ENCODE measurements at regions not wholly inside any gene's neighbourhood (a gene's known extent, or its start where the extent isn't known, plus 50 kb on each side); places are given as distances from the start of the nearest gene placed in this dataset.
"Not testable (repeated sequence)": the region's sequence is repeated elsewhere in the genome, so short reads cannot be mapped to it uniquely, and the experiment has no call there.

DNA sequence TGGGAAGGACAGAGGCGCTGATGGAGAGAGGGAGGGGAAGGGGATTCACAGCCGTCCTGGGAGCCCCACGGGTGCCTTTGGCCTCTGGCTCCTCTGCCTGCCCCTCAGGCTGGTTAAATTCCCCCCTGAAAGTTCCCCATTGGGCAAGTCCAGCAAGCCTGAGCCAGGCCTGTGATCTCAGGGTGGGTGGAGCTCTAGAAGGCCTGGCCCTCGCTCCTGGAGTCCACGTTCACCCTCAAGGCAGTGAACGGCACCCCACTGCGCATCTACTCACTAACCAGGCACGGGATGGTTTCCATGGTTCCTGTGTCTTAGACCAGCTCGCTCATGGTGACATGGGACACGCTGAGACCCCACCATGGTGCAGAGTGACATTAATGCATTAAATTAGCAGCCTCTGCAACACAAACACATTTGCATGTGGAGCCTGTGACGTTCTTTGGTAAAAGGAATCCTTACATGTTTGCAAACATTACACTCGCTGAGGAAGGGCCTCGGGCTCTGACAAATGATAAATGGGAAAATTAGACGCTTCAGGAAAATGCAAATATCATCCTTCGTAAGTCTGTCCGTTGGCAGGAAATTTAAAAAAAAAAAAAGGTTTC lies 452.7 kb downstream of the PREX1 start:
- no peak for DNase-seq

- DNase-seq = not testable (repeated sequence)
These were observed 453.5 kb downstream of the PREX1 start for GRCh38 chr20:48374031-48374907.

GRCh38 chr20:48373555-48373934 lies 454.3 kb downstream of the PREX1 start:
- no peak for DNase-seq

- DNase-seq = not testable (repeated sequence)
These were observed 454.8 kb downstream of the PREX1 start for GRCh38 chr20:48372851-48373554.

- DNase-seq = no peak
These were observed 456.6 kb downstream of the PREX1 start for GRCh38 chr20:48371211-48371610.

DNA sequence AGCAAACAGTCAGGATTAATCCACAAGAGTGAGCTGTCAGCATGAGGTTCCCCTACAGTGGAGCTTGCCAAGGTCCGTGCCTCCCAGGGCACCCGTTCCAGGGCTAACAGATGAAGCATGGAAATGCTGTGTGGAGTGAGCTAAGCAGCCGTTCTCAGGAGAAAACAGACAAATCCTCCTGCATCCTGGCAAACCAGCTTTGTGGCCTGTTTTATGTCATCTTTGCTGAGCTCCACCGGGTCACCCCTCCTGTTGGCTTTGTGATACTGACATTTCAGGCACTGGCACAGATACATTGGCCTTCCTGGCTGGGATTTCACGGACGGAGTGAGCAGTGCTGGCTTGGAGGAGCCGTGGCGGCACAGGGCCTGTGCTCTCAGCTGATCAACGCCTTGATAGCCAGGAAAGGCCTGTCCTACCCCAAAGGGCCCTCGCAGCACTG lies 459.2 kb downstream of the PREX1 start:
- not testable (repeated sequence) for DNase-seq

DNA sequence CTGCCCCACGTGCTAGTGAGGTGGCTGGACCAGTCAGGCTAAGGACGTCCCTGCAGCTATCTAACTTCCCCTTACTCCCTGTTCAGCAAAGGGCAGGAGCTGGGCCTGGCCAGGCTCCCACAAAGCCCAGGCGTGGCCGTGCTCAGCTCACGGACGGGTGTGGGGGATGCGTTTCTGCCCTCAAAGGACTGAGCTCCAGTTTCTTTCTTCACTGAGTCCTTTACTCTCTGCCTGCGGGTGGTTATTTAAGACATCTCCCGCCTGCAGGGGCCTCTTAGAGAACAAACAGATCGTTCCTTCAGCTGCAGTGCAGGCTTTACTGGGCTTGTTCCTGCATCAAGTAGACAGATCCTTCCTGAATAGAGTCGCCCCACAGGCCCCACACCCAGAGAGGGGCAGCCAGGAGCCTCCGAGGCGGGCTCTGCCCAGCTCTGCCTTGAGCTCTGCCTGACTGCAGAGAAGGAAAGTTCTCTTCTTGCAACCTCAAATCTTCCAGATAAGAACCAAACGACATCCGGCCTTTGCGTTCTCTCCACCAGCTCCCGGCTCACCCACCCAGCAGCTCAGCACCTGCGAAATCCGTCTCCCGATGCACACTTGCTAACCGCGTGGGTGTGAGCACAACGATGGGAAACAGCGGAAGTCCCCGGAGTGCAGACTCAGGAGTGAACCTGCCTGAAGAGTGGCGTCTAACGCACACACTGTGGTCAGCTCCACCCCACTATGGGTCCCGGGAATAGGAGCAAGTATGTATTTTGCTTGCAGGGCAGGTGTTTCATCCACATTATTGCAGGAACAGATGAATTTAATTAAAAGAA lies 460.0 kb downstream of the PREX1 start:
- not testable (repeated sequence) for DNase-seq

DNA sequence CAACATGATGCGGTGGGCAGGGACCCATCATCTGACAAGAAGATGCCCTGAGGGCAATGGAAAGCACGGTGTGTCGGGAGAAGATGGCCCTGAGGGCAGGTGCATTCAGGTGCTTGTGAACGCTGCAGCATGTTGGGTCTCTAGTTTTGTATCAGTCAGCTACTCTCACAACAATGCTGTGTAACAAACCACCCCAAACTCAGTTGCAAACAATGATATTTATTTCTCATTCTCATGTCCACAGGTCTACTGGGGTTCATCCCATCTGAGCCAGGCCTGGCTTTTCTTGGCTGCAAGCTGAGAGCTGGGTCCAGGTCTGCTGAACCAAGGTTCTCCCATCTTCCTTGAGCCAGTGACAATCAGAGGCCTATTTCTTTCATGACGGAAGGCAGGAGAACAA lies 461.6 kb downstream of the PREX1 start:
- no peak for DNase-seq

- no peak for DNase-seq
These were observed 462.9 kb downstream of the PREX1 start for GRCh38 chr20:48364688-48365421.

DNA sequence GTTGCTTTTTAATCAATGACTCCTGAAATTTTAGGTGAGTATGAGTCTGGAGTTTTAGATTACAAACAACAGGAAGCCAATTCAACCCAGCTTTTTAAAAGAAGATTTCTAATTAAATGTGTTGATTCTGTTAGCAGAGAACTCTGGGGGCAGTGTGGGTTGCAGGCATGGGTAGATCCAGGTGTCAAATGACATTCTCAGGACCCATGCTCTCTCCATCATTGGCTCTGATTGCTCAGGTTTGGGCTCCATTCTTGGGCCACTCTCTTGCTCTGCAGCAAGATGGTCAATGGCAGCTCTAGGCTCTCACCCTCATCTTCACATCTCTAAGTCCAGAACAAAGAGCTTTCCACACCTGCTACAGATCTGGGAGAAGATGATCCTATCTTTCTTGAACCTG lies 463.7 kb downstream of the PREX1 start:
- no peak for DNase-seq

GRCh38 chr20:48360342-48360975 lies 467.3 kb downstream of the PREX1 start:
- DNase-seq = no peak

DNA sequence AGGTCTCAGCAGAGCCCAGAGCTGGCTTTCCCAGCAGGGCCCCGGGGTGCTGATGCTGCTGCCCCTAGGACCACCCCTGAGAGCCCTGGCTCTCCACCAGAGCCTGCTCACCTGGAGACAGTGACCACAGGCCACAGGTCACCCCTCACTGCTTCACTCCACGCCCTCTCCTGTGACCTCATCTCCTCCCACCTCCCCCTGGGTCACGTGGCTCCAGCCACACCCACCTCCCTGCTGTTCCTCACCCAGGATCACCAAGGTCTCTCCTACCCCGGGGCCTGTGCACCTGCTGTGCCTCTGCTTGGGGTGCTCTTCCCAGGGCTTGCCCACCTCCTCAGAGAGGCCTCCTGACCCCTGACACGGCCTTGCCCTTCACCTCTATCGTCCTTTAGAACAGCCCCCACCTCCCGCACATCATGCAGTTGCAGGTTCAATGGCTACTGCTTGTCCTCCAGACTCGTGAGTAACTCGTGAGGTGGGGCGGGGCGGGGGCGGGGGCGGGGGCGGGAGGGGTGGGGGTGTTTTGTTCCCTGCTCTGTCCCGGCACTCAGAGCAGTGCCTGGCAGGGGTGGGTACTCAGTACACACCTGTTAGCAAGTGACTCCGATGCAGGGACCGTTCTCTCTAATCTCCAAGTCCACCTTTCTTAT lies 468.0 kb downstream of the PREX1 start:
- no peak for DNase-seq

DNA sequence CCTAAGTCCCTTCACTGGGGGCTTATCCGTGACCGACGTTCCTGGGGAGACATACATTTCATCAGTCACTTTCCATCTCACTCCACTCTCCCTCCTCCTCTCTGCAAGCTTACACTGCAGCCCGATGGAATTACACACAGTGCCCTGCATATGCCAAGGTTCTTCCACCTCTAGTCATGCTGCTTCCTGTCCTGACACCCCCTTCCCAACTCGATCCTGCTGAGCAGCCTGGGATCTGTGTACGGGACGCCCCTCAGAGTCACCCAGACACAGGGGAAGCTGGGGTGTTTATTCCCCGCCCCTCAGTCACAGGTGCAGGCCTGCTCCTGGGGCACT lies 468.8 kb downstream of the PREX1 start:
- not testable (repeated sequence) for DNase-seq

DNA sequence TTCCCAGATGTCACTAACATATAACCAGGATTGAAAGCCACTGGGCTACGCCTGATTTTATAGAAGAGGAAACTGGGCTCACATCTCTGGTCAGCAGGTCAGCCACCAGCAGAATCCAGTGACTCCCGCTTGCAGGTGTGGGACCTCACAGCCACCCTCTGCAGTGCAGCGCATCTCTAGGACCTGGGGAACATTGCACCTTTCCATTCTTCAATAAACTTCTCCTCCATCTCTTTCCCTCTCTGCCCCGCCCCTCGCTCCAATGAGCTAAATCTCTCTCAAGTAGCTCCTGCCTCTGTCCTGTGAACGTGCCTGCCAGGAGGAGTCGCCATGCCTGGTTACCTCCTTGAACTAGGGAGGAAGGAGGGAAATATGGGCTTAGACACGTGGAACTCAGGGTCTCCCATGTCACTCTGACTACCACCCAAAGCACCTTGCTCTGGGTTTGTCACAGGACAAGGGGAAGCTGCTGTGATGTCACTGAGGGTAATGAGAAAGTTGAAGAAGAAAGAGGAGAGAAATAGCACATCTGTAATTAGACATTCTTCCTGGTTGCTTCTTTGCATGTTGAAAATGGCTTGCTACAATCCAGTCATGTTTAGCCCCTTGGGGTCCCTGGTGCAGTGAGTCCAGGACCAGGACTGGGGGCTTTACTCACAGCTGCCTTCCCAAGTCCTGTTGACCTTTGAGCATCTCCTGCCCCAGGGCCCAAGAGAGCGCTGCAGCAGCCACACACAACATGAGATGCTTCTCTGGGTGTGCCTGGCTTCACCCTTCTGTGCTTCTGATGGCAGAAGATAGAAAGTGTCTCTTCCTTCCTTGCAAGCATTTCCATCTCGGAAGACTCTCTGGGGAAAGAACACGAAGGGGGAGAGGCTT lies 469.4 kb downstream of the PREX1 start:
- DNase-seq = no peak

- no peak for DNase-seq
These were observed 470.1 kb downstream of the PREX1 start for GRCh38 chr20:48357714-48358113.

- DNase-seq = no peak
These were observed 472.9 kb downstream of the PREX1 start for GRCh38 chr20:48354903-48355302.

DNA sequence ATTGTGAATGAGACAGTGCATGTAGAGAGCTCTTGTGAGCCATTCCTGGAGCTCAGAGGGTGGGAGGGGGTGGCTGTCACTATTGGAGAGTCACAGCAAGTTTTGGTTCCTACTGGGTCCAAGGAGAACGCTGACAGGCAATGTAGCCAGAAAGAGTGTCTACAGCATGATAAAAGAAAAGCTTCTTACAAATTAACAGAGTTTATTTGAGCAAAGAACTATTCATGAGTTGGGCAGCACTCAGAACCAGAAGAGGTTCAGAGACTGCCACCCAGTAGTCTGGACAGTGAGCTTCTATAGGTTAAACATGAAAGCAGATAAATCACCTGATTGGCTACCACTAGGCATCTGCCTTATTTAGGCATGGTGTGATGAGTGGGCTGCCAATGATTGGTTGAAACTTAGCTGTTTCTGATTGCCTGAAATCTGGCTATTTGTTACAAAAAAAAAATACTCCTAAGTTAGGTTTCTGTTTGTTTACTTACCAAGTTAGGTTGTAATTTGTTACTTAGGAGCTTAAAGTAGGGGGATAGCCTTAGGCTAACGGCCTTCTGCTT lies 473.4 kb downstream of the PREX1 start:
- no peak for DNase-seq

GRCh38 chr20:48352628-48353027 lies 475.2 kb downstream of the PREX1 start:
- DNase-seq = no peak

DNA sequence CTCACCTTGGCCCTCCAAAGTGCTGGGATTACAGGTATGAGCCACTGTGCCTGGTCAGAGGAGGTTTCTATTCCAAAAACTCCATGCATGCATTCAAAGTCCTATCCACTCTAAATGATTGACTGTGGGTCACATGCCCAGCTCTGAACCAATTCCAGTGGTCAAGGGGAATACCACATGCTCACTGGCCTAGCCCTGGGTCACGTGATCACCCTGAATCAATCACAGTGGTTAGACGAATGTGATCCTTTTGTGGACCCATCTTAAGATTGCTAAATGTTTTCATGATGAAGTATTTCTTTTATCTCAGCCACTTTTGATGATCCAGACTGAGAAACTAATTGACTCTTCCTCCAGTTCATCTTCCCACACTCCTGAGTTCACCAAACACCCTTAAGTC lies 475.8 kb downstream of the PREX1 start:
- DNase-seq = no peak
